Amygdala (tissue), 56 donors: ENCODE measurements at regions not wholly inside any gene's neighbourhood (a gene's known extent, or its start where the extent isn't known, plus 50 kb on each side); places are given as distances from the start of the nearest gene placed in this dataset.

Experiments
- DNase-seq, 56 donors: peaks; one replicate each; lab custom pipeline; 2025; lab: John Stamatoyannopoulos, UW

DNA sequence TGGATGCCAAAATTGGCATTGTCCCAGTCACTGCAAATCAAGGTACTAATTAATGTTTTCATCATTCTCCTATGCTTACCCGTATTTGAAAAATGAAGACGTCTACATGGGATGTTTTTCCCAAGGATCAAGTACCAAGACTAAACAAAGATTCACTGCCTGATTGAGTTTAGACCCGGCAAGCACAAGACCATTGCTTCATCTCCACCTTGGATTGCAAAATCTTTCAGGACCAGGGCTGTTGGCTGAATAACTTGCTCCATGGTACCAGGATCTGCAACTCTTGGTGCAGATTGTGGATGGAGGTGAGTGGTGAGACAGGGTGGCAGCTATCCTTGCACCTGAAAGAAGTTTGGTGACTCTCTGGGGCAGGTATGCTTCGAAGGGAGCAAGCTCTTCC, 122.5 kb upstream of the ETS2 start:
- no peak for DNase-seq

DNA sequence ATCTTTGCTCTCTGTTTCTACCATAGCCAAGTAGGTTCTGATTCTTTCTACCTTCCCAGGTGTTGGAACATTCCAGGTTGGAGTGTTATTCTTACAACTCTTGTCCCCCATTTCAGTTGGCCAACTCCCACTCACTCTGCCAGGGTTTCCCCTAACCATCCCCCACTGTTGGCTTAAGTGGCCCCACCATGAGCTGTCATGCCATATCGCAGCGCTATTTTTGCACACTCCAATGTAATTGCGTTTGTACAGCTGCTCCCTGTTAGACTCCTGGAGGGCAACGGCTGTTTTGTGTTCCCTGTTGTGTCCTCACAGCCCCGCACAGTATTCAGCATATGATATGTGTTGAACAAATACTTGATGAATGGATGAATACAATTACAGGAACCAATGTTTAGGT, 117.7 kb upstream of the ETS2 start:
- DNase-seq, result no peak

DNA sequence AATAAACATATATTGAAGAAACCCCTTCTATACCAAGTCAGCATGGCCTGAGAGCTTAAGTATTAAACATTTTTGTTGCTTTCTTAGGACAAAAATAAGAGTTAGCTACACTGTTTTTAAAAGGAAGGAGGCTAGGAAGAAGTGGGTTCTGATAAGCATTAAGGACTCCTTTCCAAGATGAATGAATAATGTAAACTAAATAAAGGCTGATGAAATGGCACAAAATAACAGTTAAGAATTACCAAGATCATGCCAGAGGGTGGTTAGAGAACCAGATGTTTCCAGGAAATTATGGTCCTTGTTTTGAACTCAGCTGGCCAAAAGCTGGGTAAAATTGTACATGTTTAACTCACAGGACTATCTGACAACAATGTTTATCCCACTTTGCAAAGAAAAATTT, 114.1 kb upstream of the ETS2 start:
- no peak for DNase-seq

DNA sequence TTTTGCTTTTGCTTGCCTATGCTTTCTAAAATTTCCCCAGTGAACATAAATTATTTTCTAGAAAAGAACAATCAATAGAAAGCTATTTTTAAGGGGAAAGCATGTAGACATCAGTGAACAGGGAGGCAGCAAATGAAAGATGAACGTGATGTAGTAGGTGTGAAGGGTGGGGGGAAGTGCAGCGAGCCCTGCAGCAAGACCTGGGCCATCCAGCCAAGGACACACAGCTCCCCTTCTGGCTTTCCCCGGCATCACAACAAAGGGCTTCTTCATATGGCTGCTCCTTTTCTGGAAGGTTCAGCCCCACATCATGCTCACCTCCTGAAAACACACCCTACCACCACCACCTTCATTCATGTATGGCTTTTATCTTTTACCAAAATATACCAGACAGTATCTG, 109.2 kb upstream of the ETS2 start:
- DNase-seq, result no peak

DNA sequence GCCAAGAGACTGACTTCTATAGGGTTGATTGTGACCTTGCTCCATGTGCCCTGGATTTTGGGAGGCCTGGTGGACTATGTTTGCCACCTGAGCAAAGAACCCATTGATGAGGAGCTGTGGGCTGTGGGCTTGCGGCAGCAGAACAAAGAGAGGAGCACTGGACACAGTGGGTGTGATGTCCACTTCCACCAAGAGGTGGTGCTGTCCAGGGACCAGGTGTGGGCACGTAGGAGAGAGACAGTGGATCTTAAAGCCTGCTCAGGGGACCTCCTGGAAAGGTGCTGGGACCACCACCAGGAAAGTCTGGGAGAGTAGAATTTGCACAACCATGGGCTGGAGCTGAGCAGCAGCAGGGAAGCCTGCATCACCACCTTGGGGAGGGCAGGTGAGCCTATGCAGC, 106.7 kb upstream of the ETS2 start:
- DNase-seq, result no peak

DNA sequence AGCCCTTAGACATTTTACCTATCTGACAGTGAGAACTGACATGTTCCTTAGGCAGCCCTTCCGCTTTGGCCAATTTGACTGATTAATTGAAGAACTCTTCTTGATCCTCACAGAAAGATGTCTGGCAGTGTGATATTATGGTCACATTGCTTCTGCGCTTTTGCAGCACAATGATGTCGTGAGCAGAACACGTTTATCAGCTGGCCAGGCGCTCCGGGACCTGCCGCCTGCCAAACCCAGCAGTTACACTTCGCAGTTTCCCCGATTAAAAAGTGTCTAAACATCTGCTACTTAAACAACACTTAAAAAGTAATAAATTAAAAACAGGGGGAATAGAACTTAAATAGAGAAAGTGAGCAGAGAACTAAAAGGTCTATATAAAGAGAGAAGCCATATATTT, 103.5 kb upstream of the ETS2 start:
- DNase-seq, result no peak

DNA sequence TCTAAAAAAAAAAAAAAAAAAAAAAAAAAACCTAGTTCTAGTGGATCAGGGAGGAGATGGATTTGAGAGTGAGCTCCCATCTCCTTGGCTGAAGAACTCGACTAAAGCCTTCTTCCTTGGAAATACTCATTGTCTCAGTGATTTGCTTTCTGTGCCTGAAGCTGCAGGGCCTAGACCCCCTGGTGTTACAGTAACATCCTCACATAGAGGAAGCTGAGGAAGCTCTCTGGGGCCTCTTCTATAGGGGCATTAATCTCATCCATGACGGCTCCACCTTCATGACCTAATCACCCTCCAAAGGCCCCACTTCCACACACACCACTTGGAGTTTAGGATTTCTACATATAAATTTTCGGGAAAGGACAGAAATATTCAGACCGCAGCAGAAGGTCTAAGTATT, 95.9 kb upstream of the ETS2 start:
- no peak for DNase-seq

DNA sequence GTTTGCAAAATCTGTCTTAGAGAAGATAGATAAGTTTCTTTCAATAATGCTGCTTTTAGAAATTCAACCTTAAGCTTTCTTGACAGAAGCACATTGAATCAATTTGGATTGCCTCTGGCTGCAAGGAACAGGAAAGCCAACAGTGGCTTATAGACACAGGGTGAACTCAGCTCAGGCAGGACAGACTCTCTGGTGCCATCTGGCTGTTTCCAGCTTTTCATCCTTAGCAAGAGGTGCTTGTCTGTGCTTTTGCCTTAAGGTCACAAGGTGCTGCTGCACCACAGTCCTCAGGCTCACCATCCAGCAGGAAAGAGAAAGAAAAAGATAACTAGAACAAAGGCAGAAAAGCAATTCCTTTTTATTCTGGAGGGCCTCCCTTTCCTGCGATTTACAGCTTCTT, 93.7 kb upstream of the ETS2 start:
- DNase-seq, result no peak

DNA sequence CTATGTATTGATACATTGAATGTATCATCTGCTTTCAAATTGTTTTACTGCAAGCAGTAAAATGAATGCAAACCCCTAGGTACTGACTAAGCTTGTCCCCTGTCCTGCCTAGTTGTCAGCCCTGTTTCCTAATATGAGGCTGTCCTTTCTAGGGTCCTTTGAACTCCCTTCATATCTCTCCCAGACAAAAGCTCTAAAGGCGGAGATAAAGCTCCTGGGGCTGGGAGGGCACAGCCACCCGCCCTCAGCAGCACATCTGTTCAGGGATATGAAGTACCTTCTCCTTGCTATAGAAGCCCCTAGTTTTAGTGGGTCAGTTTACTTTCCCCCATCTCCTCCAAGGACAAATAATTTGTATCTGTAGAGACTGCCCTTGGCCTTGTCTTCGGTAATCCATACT, 93.1 kb upstream of the ETS2 start:
- DNase-seq, result no peak

DNA sequence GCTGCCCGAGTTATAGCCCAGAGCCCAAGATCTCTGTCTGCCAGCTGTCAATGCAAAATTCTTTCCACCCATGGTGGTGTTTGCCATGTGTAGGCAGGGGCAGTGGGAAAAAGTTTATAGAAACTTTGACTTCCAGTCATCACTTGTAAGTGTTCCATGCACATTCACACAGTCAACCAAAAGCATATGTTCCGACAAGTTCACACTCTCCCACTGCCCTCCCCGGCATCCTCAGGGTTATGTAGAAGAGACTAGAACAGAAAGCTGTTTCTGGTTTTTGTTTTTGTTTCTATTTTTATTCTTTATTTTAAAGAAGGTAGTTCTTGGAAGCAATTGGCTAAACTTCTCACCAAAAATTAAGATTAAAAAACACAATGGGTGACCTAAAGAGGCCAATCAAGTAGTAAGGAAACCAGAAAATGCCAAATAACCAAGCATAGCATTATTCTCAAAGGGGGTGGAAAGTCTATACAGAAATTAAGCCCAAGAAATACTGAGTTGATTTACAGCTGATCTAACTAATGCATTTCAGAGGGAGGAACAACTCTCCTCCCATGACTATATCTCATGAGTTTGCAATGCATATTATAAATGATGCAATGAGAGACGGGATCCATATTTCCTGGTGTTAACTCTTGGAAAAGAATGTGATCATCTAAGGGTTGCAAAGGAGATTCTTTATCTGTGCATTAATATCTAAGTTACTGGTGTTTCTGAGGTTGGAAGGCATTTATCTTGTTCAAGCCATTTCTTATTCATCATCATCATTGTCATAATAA, 91.5 kb upstream of the ETS2 start:
- DNase-seq, result no peak

DNA sequence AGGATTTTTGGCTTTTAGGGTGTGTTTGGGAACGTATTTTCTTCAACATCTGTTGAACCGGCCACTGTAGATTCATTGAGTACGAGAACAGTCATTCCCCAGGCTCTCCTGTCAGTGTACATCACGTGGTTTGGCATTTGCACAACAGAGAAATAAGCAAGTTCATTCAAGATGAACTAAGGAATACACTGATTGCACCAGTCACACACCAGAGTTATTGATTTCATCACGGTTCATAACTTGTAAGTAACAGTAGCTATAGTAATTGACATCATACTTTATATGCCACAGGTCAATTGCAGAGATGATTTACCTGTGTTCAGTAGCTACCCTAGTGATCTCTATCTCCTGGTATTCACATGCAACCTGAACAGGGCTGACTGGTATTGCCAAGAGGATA, 90.7 kb upstream of the ETS2 start:
- no peak for DNase-seq

DNA sequence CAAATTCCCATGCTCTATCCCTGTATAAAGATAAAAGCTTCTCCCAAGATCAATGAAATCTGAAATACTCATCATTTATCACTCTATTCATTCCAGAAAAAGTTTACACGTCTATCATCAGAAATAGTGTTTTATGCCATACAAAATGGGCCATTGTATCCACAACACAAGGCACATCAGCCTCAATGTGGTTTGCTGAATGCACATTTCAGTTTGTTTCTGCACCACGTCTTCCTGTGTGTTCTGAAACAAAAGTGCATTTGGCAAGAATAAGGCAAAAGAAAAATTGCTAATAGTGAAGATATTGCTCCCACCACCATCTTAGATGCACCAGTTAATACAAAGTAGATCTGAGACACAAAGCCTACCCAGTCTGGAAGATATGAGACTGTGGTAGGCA, 89.6 kb upstream of the ETS2 start:
- DNase-seq, result no peak

DNA sequence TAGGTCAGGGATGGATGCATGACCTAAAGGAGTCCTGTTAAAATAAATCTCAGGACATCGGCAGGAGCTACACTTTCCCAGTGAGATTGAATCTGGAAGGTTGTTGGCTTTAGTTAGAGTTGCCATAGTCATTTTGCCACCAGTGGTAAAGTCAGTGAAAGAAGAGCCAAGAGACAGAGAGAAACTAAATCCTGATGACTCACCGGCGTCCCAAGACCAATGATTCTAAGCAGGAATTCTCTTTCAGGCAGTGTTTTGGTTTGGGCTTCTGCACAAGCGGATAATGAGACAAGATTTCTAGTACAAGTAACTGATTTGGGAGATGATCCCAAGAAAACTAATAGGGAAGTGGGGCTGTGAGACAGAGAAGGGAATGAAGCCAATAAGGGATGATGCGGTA, 88.8 kb upstream of the ETS2 start:
- no peak for DNase-seq

DNA sequence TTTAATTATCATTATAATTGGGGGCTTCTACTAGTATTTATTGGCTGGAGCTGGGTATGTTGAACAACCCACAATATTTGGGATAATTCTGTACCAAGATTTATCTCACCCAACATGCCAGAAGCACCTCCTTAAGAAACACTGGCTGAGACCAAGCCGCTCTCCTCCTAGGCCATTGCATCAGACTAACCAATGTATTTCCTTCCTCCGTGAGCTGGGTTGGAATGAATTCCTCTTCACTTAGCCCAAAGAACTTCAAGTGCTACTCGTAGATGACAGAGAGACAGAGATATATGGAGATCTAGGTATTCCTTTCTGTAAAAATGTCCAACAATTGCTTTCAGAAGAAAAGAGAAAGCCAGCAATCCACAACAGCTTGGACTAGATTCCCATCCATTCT, 87.2 kb upstream of the ETS2 start:
- no peak for DNase-seq

DNA sequence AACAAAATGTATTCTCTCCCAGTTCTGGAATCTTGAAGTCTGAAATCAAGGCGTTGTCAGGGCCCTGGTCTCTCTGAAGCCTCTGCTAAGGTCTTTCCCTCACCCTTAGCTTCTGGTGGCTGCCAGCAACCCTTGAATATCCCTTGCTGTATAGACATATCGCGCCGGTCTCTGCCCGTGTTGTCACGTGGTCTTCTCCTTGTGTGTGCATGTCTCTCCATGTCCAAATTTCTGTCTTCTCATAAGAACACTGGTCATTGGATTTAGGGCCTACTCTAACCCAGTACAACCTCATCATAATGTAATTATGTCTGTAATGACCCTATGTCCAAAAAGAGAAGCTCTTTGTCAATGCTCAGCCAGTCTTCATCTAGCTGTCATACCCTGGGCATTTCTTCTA, 85.7 kb upstream of the ETS2 start:
- no peak for DNase-seq

DNA sequence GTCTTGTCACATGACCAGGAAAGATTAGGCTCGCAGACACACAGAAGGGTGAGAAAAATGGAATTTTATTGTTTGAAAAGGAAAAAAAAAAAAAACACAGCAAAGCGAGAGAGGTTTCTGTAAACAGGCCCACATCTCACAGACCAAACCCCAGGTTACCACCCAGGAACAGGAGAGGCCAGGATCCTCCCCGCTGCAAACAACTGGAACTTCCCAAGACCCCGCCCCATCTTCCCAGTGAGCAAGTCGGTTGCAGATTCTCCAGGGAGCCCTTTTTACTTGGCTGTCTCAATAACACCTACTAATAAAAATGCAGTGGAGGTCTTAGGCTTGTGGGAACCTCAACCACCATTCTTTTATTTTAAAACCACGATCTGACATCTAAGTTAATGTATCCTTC, 84.7 kb upstream of the ETS2 start:
- no peak for DNase-seq

DNA sequence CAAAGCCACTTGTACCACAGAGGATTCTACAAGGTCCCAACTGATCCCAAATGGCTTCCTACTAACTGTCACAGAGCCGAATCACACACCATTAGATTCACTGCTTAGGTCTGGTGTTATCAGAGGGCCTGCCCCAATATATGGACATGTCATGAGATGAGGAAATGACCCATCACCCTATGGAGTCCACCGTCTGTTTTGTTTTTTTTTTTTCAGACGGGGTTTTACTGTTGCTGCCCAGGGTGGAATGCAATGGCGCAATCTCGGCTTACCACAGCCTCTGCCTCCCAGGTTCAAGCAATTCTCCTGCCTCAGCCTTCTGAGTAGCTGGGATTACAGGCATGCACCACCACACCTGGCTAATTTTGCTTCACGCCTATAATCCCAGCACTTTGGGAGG, 83.8 kb upstream of the ETS2 start:
- DNase-seq, result no peak

DNA sequence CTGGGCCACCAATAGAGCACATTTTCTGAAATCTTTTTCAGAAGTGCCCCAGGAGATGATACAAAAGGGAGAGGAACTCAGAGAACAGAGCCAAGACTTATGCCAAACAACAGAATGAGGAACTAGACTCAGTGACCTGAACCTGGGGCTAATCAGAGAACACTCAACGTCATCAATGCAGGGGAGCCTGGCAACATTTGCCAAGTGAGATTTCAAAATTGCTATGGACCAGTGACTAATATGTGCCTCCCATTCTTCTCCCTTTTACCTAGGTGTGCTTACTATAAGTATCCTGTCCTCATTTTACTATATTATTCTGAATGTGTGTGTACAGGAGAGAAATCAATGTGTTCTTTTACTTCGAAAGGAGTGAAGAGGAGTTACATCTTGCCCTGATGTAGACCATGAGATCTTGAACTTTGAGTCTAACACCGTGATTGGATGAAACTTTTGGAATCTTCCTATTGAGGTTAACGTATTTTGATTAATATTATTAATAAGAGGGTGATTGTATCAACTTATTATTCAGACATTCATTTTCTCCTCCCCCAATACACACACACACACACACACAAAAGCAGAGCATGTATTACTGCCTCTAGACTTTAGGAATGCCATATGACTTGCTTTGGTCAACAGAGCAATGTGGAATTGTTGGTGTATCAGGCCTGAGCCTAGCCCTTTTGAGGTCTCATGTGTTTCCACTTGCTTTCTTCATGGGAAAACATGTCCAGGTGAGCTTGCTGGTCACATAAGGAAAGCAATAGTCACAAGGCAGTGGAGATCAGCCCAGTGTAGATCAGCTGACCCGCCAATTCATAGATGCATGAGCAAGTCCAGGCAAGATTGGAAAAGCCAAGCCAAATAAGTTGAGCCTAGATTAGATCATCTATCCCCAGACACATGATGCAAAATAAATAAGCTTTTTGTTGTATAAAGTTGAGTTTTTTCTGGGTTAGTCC, 80.3 kb upstream of the ETS2 start:
- no peak for DNase-seq

DNA sequence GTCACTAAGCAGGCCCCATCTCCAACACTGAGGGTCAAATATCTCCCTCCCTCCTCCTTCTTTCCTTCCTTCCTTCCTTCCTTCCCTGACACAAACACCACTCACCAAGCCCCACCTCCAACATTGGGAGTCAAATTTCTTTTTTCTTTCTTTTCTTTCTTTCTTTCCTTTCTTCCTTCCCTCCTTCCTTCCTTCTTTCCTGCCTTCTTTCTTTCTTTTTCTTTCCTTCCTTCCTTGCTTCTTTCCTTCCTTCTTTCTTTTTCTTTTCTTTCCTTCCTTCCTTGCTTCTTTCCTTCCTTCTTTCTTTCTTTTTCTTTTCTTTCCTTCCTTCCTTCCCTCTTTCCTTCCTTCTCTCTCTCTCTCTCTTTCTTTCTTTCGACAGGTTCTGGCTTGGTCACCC, 79.2 kb upstream of the ETS2 start:
- no peak for DNase-seq

DNA sequence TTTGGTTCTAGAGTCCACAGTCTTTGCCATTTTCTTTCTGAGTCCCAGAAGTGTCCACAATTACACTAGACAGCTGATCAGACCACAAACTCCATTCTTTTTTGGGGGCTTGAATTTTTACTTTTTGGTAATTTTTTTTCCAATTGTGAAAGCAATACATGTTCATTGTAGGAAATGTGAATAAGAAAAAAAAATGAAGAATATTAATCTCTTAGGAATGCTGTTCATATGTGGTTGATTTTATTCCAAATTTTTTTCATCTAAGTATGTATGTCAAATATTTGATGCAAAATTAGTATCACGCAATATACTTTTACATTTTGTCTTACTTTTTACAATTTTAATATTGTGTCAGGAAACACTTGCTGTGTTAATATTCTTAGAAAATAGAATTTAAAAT, 76.4 kb upstream of the ETS2 start:
- DNase-seq, result no peak

DNA sequence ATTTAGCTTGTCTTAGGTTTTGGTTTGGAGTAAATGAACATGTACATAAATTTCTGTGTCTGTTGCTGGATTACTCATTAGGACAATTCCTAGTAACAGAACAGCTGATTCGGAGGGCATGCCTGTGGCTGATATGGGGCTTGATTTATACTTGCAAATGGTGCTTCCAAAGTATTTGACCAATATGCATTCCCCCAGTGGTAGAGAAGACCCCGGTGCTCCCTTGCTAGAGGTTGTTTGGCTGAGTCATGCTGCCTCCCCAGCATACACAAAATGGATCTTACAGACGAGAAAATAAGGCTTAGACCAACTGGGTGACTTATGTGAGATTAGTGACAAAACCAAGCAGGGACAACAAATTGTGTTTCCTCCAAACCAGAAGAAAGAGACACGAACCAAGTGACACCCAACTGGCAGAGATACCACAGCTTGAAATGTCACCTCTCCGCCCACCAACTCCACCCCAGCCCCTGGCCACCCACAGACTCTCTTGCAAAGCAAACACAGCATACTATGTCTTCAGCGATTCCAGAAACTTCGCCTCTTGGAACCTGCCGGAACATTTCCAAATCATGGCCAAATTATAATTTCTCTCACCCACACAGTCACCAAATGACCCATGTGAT, 75.9 kb upstream of the ETS2 start:
- DNase-seq, result peak in 1 of 56 donors; percentile 4
